ENCODE measurements at regions not wholly inside any gene's neighbourhood (a gene's known extent, or its start where the extent isn't known, plus 50 kb on each side); places are given as distances from the start of the nearest gene placed in this dataset.
A peak's percentile ranks its signal among the peaks of the same experiment; 100 is the strongest.
"Not testable (repeated sequence)": the region's sequence is repeated elsewhere in the genome, so short reads cannot be mapped to it uniquely, and the experiment has no call there.

DNA sequence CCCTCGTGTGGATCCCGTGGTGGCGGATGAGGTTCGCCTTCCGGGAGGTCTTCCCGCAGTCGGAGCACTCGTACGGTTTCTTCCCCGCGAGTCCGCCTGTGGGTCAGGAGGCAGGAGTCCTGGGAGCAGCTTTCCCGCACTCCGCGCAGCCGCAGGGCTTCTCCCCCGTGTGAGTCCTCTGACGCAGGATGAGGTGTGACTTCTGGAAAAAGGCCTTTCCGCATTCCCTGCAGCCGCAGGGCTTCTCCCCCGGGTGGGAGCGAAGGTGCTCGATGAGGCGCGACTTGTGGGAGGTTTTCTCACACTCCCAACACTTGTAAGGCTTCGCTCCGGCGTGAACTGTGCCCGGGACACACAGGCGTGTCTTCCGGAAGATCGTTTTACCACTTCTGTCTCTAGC is 68.8 kb upstream of the WIPI2 start:
- H4K91ac ChIP-seq (ENCODE audit: low read length); H3K4me2 ChIP-seq (ENCODE audit: low read length, poor library complexity, severe bottlenecking); H3K4ac ChIP-seq (ENCODE audit: low read depth in 1 of 2, low read length in 2 of 2); H3K14ac ChIP-seq (ENCODE audit: low read length in 2 of 2); H3K79me1 ChIP-seq (replicated peaks; ENCODE audit: low read length, poor library complexity, severe bottlenecking); H3K4me3 ChIP-seq (ENCODE audit: insufficient read depth in 1 of 2, low read depth in 1 of 2, low read length in 2 of 2); H4K8ac ChIP-seq (ENCODE audit: low read length); H3K27me3 ChIP-seq (ENCODE audit: control insufficient read depth in 1 of 2, insufficient read depth in 1 of 2, low read length in 2 of 2); H2BK120ac ChIP-seq (ENCODE audit: low read depth, low read length); H3K4me1 ChIP-seq (ENCODE audit: control insufficient read depth, insufficient read depth, low read depth, low read length); H3K18ac ChIP-seq (ENCODE audit: low read depth in 1 of 2, low read length in 2 of 2); H3K23ac ChIP-seq (ENCODE audit: low read length in 2 of 2); H3K36me3 ChIP-seq (ENCODE audit: control insufficient read depth in 1 of 2, insufficient read depth in 2 of 2, low read depth in 1 of 2, low read length in 2 of 2); H3K27ac ChIP-seq (ENCODE audit: low read length, poor library complexity, severe bottlenecking); H2AK5ac ChIP-seq (ENCODE audit: low read length, severe bottlenecking); H2BK5ac ChIP-seq (ENCODE audit: low read depth, low read length, poor library complexity, severe bottlenecking); H2BK15ac ChIP-seq (ENCODE audit: low read depth, poor library complexity, severe bottlenecking); DNase-seq; H2AFZ ChIP-seq (ENCODE audit: low read depth, low read length); H3K9me3 ChIP-seq (ENCODE audit: control insufficient read depth, low read length); H2BK12ac ChIP-seq (ENCODE audit: low read length in 2 of 2); H3K9ac ChIP-seq (ENCODE audit: low read length): not testable (repeated sequence)
- WGBS = 98% methylated on average over 15 of the region's 32 CpGs

DNA sequence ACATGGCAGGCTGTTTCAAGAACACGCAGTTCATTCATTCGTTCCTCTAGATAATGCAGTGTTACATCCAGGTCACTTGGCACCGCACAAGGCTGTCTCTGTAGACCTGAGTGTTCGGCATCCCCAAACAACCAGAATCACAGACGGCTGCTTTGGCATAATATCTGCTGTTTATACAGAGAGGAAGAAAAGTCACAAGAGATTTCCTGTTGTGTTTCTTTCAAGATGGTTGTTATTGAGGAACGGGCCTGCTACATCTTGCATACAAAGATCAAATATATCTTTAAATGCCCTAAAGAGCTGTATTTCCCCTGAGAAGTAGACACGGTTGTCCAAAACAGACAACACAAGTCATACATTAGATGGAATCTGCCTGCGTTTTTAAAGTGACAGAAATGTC is 58.8 kb upstream of the WIPI2 start:
- H3K4me1 ChIP-seq (ENCODE audit: control insufficient read depth, insufficient read depth, low read depth, low read length); H3K79me1 ChIP-seq (replicated peaks; ENCODE audit: low read length, poor library complexity, severe bottlenecking); H4K91ac ChIP-seq (ENCODE audit: low read length); H2BK15ac ChIP-seq (ENCODE audit: low read depth, poor library complexity, severe bottlenecking); H3K4ac ChIP-seq (ENCODE audit: low read depth in 1 of 2, low read length in 2 of 2); H3K27me3 ChIP-seq (ENCODE audit: control insufficient read depth in 1 of 2, insufficient read depth in 1 of 2, low read length in 2 of 2); H3K23ac ChIP-seq (ENCODE audit: low read length in 2 of 2); H2BK120ac ChIP-seq (ENCODE audit: low read depth, low read length); H3K18ac ChIP-seq (ENCODE audit: low read depth in 1 of 2, low read length in 2 of 2); H4K8ac ChIP-seq (ENCODE audit: low read length); H2BK12ac ChIP-seq (ENCODE audit: low read length in 2 of 2); H3K4me3 ChIP-seq (ENCODE audit: insufficient read depth in 1 of 2, low read depth in 1 of 2, low read length in 2 of 2); H2AK5ac ChIP-seq (ENCODE audit: low read length, severe bottlenecking); H3K27ac ChIP-seq (ENCODE audit: low read length, poor library complexity, severe bottlenecking); DNase-seq; H3K36me3 ChIP-seq (ENCODE audit: control insufficient read depth in 1 of 2, insufficient read depth in 2 of 2, low read depth in 1 of 2, low read length in 2 of 2); H2AFZ ChIP-seq (ENCODE audit: low read depth, low read length); H3K9ac ChIP-seq (ENCODE audit: low read length); H3K4me2 ChIP-seq (ENCODE audit: low read length, poor library complexity, severe bottlenecking); H2BK5ac ChIP-seq (ENCODE audit: low read depth, low read length, poor library complexity, severe bottlenecking); H3K9me3 ChIP-seq (ENCODE audit: control insufficient read depth, low read length); H3K14ac ChIP-seq (ENCODE audit: low read length in 2 of 2): not testable (repeated sequence)
- whole genome bisulfite sequencing = 94% methylated on average over 7 of the region's 8 CpGs

DNA sequence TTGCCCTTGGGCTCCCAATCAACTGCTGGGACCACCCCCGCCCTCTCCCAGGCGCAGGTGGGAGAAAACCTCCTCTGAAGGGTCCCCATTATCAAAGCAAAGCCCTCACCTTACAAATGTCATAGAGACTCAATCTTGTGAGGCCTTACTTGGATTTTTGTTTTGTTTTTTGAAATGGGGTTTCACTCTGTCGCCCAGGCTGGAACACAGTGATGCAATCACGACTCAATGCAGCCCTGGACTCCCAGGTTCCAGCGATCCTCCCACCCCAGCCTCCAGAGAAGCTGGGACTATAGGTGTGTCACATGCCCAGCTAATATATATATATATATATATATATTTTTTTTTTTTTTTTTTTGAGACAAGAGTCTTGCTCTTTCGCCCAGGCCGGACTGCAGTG is 57.5 kb upstream of the WIPI2 start:
- Histone ChIP-seq H3K27ac (ENCODE audit: low read length, poor library complexity, severe bottlenecking) (no peak overlapping the region), H2BK15ac (ENCODE audit: low read depth, poor library complexity, severe bottlenecking) (no peak overlapping the region), H3K4me3 (ENCODE audit: insufficient read depth in 1 of 2, low read depth in 1 of 2, low read length in 2 of 2) (no peak overlapping the region), H3K79me1 (replicated peaks; ENCODE audit: low read length, poor library complexity, severe bottlenecking) (no peaks in the 10 kb centered on the region), H2BK12ac (ENCODE audit: low read length in 2 of 2) (no peak overlapping the region), H3K4me2 (ENCODE audit: low read length, poor library complexity, severe bottlenecking) (no peak overlapping the region), H3K4me1 (ENCODE audit: control insufficient read depth, insufficient read depth, low read depth, low read length) (no peaks in the 10 kb centered on the region), H4K8ac (ENCODE audit: low read length) (no peak overlapping the region), H3K27me3 (ENCODE audit: control insufficient read depth in 1 of 2, insufficient read depth in 1 of 2, low read length in 2 of 2) (peaks cover 0 to 9% of the 10 kb centered on the region in 2 experiments), H3K9ac (ENCODE audit: low read length) (no peak overlapping the region), H2AK5ac (ENCODE audit: low read length, severe bottlenecking) (no peak overlapping the region), H3K36me3 (ENCODE audit: control insufficient read depth in 1 of 2, insufficient read depth in 2 of 2, low read depth in 1 of 2, low read length in 2 of 2) (no peaks in the 10 kb centered on the region), H3K14ac (ENCODE audit: low read length in 2 of 2) (no peak overlapping the region), H4K91ac (ENCODE audit: low read length) (no peak overlapping the region), H2AFZ (ENCODE audit: low read depth, low read length) (no peak overlapping the region), H2BK5ac (ENCODE audit: low read depth, low read length, poor library complexity, severe bottlenecking) (no peak overlapping the region), H3K23ac (ENCODE audit: low read length in 2 of 2) (no peak overlapping the region), H2BK120ac (ENCODE audit: low read depth, low read length) (no peak overlapping the region), H3K9me3 (ENCODE audit: control insufficient read depth, low read length) (no peaks in the 10 kb centered on the region), H3K18ac (ENCODE audit: low read depth in 1 of 2, low read length in 2 of 2) (no peak overlapping the region), H3K4ac (ENCODE audit: low read depth in 1 of 2, low read length in 2 of 2) (no peak overlapping the region)
- WGBS = 84% methylated on average over 6 of the region's 7 CpGs
- DNase-seq = no peak

DNA sequence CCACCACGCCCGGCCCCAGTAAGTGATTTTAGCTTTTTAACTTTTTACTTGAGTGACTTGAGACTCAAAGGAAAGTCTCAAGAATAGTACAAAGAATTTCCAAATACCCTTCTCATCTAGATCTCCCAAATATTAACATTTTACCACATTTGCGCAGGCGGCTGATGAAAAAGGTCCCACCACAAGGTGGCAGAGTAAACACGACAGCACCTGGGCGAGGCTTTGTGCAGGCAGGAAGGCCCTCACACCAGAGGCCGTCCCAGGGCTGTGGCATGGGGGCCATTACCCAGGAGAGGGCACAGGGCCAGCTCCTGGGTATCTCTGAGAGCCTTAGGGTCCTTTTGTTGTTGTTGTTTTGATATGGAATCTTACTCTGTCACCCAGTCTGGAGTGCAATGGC is 50.0 kb upstream of the WIPI2 start:
- peak overlapping the region; percentile 39 for H2AFZ ChIP-seq (ENCODE audit: low read depth, low read length)
- no peak overlapping the region for H3K9ac ChIP-seq (ENCODE audit: low read length)
- no peak overlapping the region for H3K4me3 ChIP-seq (ENCODE audit: insufficient read depth in 1 of 2, low read depth in 1 of 2, low read length in 2 of 2)
- no peak overlapping the region for H3K14ac ChIP-seq (ENCODE audit: low read length in 2 of 2)
- no peaks in the 10 kb centered on the region for H3K9me3 ChIP-seq (ENCODE audit: control insufficient read depth, low read length)
- H3K36me3 ChIP-seq (ENCODE audit: control insufficient read depth in 1 of 2, insufficient read depth in 2 of 2, low read depth in 1 of 2, low read length in 2 of 2) = no peaks in the 10 kb centered on the region
- peak; percentile 5 for DNase-seq
- H4K8ac ChIP-seq (ENCODE audit: low read length) = no peak overlapping the region
- peaks cover 9 to 13% of the 10 kb centered on the region in 2 experiments for H3K27me3 ChIP-seq (ENCODE audit: control insufficient read depth in 1 of 2, insufficient read depth in 1 of 2, low read length in 2 of 2)
- no peak overlapping the region for H3K27ac ChIP-seq (ENCODE audit: low read length, poor library complexity, severe bottlenecking)
- no peak overlapping the region for H3K4ac ChIP-seq (ENCODE audit: low read depth in 1 of 2, low read length in 2 of 2)
- H3K4me2 ChIP-seq (ENCODE audit: low read length, poor library complexity, severe bottlenecking) = no peak overlapping the region
- H2BK15ac ChIP-seq (ENCODE audit: low read depth, poor library complexity, severe bottlenecking) = no peak overlapping the region
- no peak overlapping the region for H2BK120ac ChIP-seq (ENCODE audit: low read depth, low read length)
- H2BK5ac ChIP-seq (ENCODE audit: low read depth, low read length, poor library complexity, severe bottlenecking) = no peak overlapping the region
- no peak overlapping the region for H3K18ac ChIP-seq (ENCODE audit: low read depth in 1 of 2, low read length in 2 of 2)
- no peak overlapping the region for H3K23ac ChIP-seq (ENCODE audit: low read length in 2 of 2)
- no peaks in the 10 kb centered on the region for H3K79me1 ChIP-seq (replicated peaks; ENCODE audit: low read length, poor library complexity, severe bottlenecking)
- H4K91ac ChIP-seq (ENCODE audit: low read length) = no peak overlapping the region
- no peak overlapping the region for H2AK5ac ChIP-seq (ENCODE audit: low read length, severe bottlenecking)
- no peaks in the 10 kb centered on the region for H3K4me1 ChIP-seq (ENCODE audit: control insufficient read depth, insufficient read depth, low read depth, low read length)
- H2BK12ac ChIP-seq (ENCODE audit: low read length in 2 of 2) = no peak overlapping the region
- whole genome bisulfite sequencing = 36% methylated on average over 7 of the region's 7 CpGs
